ENCODE measurements at regions not wholly inside any gene's neighbourhood (a gene's known extent, or its start where the extent isn't known, plus 50 kb on each side); places are given as distances from the start of the nearest gene placed in this dataset.

GRCh38 chr12:127158385-127159061 is 1108.4 kb upstream of the TMEM132C start:
- H3K27ac ChIP-seq: no peak overlapping the region
- no peak for TF ChIP-seq ZFX (IDR thresholded peaks at IDR 0.05; ENCODE audit: borderline replicate concordance)
- TF ChIP-seq CTCF (IDR thresholded peaks at IDR 0.05): no peak

- TF ChIP-seq CTCF (IDR thresholded peaks at IDR 0.05): no peak
- no peak for TF ChIP-seq ZFX (IDR thresholded peaks at IDR 0.05; ENCODE audit: borderline replicate concordance)
- H3K27ac ChIP-seq: no peak overlapping the region
Observed at GRCh38 chr12:127161466-127161865, 1105.5 kb upstream of the TMEM132C start.

GRCh38 chr12:127162307-127162706 is 1104.7 kb upstream of the TMEM132C start:
- TF ChIP-seq CTCF (IDR thresholded peaks at IDR 0.05): no peak
- no peak for TF ChIP-seq ZFX (IDR thresholded peaks at IDR 0.05; ENCODE audit: borderline replicate concordance)

DNA sequence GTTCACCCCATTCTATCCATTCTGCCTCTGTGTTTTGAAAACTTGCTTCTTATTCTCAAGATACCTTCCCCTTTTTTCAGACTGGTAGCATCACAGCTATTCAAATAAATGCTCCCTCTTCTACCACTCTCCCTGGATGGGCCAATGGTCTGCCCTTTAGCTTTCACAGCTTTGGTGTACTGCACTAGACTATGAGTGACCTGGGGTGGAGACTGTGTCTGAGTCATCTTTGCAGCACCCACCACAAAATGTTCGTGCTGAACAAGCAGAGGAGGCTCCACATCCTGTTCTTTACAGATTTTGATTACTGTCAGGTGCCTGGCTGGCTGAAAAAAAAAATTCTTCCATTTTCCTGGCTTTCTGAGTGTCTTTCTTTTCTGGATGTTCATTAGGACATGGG is 1104.1 kb upstream of the TMEM132C start:
- no peak overlapping the region for H3K27ac ChIP-seq
- TF ChIP-seq CTCF (IDR thresholded peaks at IDR 0.05) (no peak), ZFX (IDR thresholded peaks at IDR 0.05; ENCODE audit: borderline replicate concordance) (no peak)

More at GRCh38 chr12:127162307-127162706, 1104.7 kb upstream of the TMEM132C start:
- no peak overlapping the region for H3K27ac ChIP-seq

- TF ChIP-seq CTCF (IDR thresholded peaks at IDR 0.05) (no peak), ZFX (IDR thresholded peaks at IDR 0.05; ENCODE audit: borderline replicate concordance) (no peak)
- no peak overlapping the region for H3K27ac ChIP-seq
Observed at GRCh38 chr12:127165567-127166392, 1101.2 kb upstream of the TMEM132C start.

DNA sequence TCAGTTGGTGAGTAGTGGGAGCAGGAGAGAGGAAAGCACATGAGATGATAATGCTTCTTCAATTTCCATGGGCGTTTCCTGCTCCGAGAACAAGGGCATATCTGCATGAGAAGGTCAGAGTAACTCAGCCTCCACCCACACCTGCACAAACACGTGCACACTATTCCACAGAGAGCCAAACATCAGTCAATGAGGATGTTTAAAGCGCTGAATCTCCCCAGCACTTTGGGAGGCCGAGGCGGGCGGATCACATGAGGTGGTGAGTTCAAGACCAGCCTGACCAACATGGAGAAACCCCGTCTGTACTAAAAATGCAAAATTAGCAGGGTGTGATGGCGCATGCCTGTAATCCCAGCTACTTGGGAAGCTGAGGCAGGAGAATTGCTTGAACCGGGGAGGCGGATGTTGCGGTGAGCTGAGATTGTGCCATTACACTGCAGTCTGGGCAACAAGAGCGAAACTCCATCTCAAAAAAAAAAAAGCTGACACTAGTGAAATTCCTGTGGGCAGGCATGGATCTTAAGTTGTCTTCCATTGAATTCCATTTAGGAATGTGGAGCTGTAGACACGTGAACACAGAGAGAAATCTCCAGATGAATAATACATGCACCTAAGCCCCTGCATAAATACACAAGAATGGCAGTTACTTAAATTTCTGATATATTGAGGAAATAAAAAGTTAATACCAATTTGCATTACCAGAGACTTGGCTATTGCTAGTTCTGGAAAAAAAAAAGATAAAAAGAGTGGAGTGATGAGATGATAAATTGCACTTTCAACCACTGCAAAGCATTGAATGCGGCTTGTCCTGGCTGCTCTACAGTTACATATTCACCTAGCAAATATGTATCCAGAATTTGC is 1097.4 kb upstream of the TMEM132C start:
- TF ChIP-seq ZFX (IDR thresholded peaks at IDR 0.05; ENCODE audit: borderline replicate concordance): no peak
- TF ChIP-seq CTCF (IDR thresholded peaks at IDR 0.05): no peak
- no peak overlapping the region for H3K27ac ChIP-seq
